HCT116 (cell line): ENCODE measurements at regions not wholly inside any gene's neighbourhood (a gene's known extent, or its start where the extent isn't known, plus 50 kb on each side); places are given as distances from the start of the nearest gene placed in this dataset.

ENCODE experiments used
- CBX3 ChIP-seq: IDR thresholded peaks from 2 replicates; pipeline ENCODE4 v1.6.1; 2012; ENCODE audit warnings: low read depth
- CTCF ChIP-seq, 3 experiments: fragments of 200-600 bp in 1 of 3; sonication (generic) in 1 of 3; IDR thresholded peaks in 2 of 3; conservative IDR thresholded peaks in 1 of 3; 2 replicates each; pipeline ENCODE4 v1.5.1; 2012 to 2017; ENCODE audit warnings: low read depth in 2 of 3, low read length in 2 of 3, antibody characterized with exemption in 1 of 3, borderline replicate concordance in 1 of 3, control low read depth in 1 of 3, mild to moderate bottlenecking in 1 of 3, mixed read lengths in 1 of 3, mixed run types in 1 of 3, moderate library complexity in 1 of 3; ENCODE audit not compliant: insufficient read depth in 1 of 3
- EGR1 ChIP-seq: IDR thresholded peaks from 2 replicates; pipeline ENCODE4 v1.6.1; 2012; ENCODE audit warnings: low read depth
- EZH2 ChIP-seq: fragments of 200-600 bp; sonication (generic); IDR thresholded peaks from 2 replicates; pipeline ENCODE4 v1.6.1; 2017; ENCODE audit warnings: antibody characterized with exemption, mixed run types
- MAX ChIP-seq: IDR thresholded peaks from 2 replicates; pipeline ENCODE4 v1.6.1; 2012
- POLR2A ChIP-seq: IDR thresholded peaks from 2 replicates; pipeline ENCODE4 v1.7.0; 2011; ENCODE audit warnings: borderline replicate concordance; ENCODE audit not compliant: insufficient read depth, insufficient read length; ENCODE audit errors: extremely low read depth
- POLR2AphosphoS5 ChIP-seq: IDR thresholded peaks from 2 replicates; pipeline ENCODE4 v1.6.1; 2011; ENCODE audit warnings: mild to moderate bottlenecking, low read depth, low read length, moderate library complexity

GRCh38 chr2:13543550-13543949 lies 826.8 kb downstream of the TRIB2 start:
- TF ChIP-seq MAX = no peak
- no peak for TF ChIP-seq POLR2A
- no peak for TF ChIP-seq CTCF (IDR thresholded peaks at IDR 0.05 in 2 of 3, conservative IDR thresholded peaks at IDR 0.05 in 1 of 3; ENCODE audit: borderline replicate concordance in 1 of 3, insufficient read depth in 1 of 3, low read depth in 2 of 3, low read length in 2 of 3)
- no peak for TF ChIP-seq CBX3
- TF ChIP-seq EGR1 = no peak
- no peak for TF ChIP-seq EZH2
- no peak for TF ChIP-seq POLR2AphosphoS5
